SH-SY5Y (cell line): ENCODE measurements at regions not wholly inside any gene's neighbourhood (a gene's known extent, or its start where the extent isn't known, plus 50 kb on each side); places are given as distances from the start of the nearest gene placed in this dataset.

Experiments used
- GATA2 ChIP-seq: IDR thresholded peaks from 2 replicates; pipeline ENCODE4 v1.6.1; 2011; ENCODE audit warnings: mild to moderate bottlenecking, low read depth, low read length
- GATA3 ChIP-seq: IDR thresholded peaks from 2 replicates; pipeline ENCODE4 v1.6.1; 2011; ENCODE audit warnings: low read depth, mild to moderate bottlenecking, low read length, moderate library complexity

DNA sequence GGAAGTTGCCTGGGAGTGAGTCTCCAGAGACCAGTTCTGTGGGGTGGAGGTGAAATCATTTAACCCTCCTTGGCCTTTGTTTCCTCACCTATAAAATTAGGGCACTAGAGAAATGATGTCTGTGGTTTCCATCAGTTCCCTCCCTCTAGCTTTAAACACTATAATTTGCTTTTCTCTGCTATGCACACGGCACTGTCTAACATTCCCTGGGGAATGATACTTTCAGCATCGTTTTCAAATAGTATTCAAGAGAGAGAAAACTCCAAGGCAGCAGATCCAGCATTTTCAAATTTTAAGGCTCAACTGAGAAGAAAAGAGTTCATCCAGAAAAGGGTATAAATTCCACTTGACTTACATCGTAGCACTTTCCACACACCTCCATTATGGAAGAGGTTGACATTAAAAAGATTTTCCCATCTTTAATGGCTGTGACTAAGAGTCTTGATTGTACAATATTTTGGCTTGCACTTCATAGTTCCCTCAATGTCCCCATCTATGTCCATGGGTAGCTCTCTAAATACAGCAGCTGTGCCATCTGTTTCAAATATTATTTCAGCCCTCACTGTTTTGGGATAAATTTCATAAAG, 137.7 kb upstream of the ZPLD1 start:
- TF ChIP-seq GATA2 (no peak), GATA3 (no peak)
